ENCODE measurements at regions not wholly inside any gene's neighbourhood (a gene's known extent, or its start where the extent isn't known, plus 50 kb on each side); places are given as distances from the start of the nearest gene placed in this dataset.

- TF ChIP-seq CTCF (IDR thresholded peaks at IDR 0.05; ENCODE audit: borderline replicate concordance, insufficient read depth, low read depth, low read length), result no peak
- no peak overlapping the region for H3K4me3 ChIP-seq (ENCODE audit: low read depth, low read length)
Measured at GRCh38 chr5:165502893-165503691, 1997.7 kb downstream of the MAT2B start.

GRCh38 chr5:165504674-165505073, 1999.3 kb downstream of the MAT2B start:
- H3K4me3 ChIP-seq (ENCODE audit: low read depth, low read length), result no peak overlapping the region
- TF ChIP-seq CTCF (IDR thresholded peaks at IDR 0.05; ENCODE audit: borderline replicate concordance, insufficient read depth, low read depth, low read length), result no peak

GRCh38 chr5:165508286-165508685, 2002.9 kb downstream of the MAT2B start:
- no peak overlapping the region for H3K4me3 ChIP-seq (ENCODE audit: low read depth, low read length)
- TF ChIP-seq CTCF (IDR thresholded peaks at IDR 0.05; ENCODE audit: borderline replicate concordance, insufficient read depth, low read depth, low read length), result no peak

DNA sequence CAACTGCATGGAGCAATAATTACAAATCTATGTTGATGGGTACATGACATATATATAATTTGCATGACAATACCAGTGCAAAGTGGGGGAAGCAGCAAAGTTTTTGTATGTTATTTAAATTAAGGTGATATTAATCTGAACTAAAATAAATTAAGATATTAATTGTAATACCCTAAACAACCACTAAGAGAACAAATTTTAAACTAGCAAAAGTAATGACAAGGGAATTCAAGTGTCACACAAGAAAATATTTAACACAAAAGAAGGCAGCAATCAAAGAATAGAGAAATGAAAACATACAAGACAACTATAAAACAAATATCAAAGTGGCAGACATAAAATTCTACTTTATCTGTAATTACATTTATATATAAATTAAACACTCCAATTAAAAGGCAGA, 2003.4 kb downstream of the MAT2B start:
- H3K4me3 ChIP-seq (ENCODE audit: low read depth, low read length), result no peak overlapping the region
- no peak for TF ChIP-seq CTCF (IDR thresholded peaks at IDR 0.05; ENCODE audit: borderline replicate concordance, insufficient read depth, low read depth, low read length)

DNA sequence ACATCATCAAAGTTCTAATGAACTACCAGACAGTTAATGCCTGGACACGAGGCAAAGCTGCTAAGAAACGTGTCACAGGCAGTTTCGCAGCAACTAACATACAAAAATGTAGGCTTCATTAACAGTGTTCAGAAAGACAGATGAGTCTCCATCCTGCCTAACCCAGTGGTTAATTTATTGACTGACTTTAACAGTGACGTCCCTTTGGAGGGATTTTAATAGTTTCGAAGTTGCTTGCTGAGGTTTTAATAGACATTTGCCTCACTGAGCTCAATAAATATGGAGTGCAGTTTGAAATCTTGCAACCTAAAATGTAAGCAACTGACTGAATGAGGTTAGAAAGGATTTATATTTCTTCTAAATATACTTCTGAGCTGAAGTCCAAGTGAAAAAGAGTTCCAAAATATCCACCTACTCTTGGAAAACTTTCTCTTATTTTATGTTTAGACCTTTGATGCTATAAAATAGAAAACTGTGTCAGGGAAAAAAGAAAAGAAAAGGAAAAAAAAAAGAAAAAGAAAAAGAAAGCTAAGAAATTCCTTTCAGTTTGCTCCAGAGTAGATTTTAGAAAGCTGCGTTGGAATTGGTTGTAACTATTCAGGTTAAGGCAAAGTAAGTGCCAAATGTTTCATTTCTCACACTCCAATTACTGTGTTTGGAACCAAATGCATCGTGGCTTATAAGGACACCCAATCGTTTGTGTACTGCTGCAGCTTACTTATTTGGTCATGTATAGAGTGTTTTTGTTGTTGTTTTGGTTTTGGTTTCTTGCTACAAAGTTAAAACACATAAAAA, 2016.6 kb downstream of the MAT2B start:
- no peak for TF ChIP-seq CTCF (IDR thresholded peaks at IDR 0.05; ENCODE audit: borderline replicate concordance, insufficient read depth, low read depth, low read length)
- H3K4me3 ChIP-seq (ENCODE audit: low read depth, low read length), result no peak overlapping the region

DNA sequence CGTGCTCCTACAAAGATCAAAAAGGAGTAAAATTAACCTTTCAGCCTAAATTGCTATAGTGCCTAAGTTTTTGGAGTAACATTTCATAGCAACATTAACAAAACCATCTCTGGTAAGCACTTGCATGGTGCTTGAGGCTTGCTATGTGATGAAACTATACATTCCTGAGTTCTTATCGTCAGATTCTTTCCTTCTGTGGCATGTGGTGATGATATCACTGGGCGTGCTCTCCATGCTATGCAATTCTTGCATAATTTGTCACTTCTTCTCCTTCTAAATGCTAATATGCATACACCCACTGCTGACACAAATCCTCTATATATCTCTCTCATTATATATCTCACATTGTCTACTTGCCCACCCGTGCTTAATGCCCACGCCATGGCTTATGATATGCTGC, 2019.9 kb downstream of the MAT2B start:
- no peak overlapping the region for H3K4me3 ChIP-seq (ENCODE audit: low read depth, low read length)
- TF ChIP-seq CTCF (IDR thresholded peaks at IDR 0.05; ENCODE audit: borderline replicate concordance, insufficient read depth, low read depth, low read length), result no peak

Data from GM12875 (cell line).